Upper lobe of left lung (tissue), 4 donors: ENCODE measurements at regions not wholly inside any gene's neighbourhood (a gene's known extent, or its start where the extent isn't known, plus 50 kb on each side); places are given as distances from the start of the nearest gene placed in this dataset.

Source experiments
- EP300 ChIP-seq, 4 donors: sonication (generic); formaldehyde crosslinking; IDR thresholded peaks; one replicate each; pipeline ENCODE4 v1.5.1; 2017; ENCODE audit warnings: antibody characterized with exemption in 4 of 4, control low read depth in 2 of 4
- POLR2A ChIP-seq, 4 donors: fragments of 450-650 bp; IDR thresholded peaks; one replicate each; pipeline ENCODE4 v1.5.1; 2016 to 2017; ENCODE audit warnings: antibody characterized with exemption in 4 of 4, mild to moderate bottlenecking in 2 of 4
- POLR2AphosphoS5 ChIP-seq, 2 donors: sonication (generic); formaldehyde crosslinking; IDR thresholded peaks; one replicate each; pipeline ENCODE4 v1.5.1; 2017; ENCODE audit warnings: antibody characterized with exemption in 2 of 2
- TF ChIP-seq, protein P1 (sequence below), 6 experiments: fragments of 450-650 bp in 4 of 6; fragments of 200-600 bp in 2 of 6; sonication (generic) in 2 of 6; IDR thresholded peaks; one replicate each; pipeline ENCODE4 v1.5.1; 2016 to 2019; ENCODE audit warnings: antibody characterized with exemption in 6 of 6

DNA sequence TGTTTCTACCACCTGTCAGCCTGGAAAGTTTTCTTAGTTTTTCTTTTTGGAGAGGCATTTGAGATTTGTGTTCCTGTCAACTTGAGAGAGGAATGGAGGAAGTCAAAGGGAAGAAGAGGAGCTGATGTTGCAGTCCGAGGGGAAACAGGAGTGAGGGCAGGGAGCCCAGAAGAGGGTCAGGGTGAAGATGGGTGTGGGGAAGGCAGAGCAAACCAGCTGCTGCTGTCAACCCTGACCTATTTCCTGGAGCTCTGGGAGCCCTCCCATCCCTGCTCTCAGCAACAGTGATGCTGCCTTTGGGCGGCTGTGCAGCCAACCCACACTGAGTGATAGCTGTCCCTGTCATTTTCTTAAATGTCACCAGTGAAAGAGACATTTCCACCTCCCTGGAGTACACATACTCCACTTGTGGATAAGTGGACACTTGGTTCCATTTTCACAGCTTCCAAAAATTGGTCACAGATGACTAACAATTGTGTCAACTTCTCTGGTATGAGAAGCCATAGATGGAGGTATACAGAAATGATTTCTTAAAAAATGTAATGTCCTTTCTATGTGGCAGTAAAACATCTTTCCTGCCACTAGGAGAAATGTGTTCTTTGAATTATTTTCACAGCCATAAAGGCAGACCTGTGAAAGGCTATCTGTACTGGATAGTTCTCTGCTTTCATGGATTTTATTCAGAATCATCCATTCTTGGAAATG lies 556.3 kb upstream of the TBL1XR1 start:
- TF ChIP-seq, protein P1, sequence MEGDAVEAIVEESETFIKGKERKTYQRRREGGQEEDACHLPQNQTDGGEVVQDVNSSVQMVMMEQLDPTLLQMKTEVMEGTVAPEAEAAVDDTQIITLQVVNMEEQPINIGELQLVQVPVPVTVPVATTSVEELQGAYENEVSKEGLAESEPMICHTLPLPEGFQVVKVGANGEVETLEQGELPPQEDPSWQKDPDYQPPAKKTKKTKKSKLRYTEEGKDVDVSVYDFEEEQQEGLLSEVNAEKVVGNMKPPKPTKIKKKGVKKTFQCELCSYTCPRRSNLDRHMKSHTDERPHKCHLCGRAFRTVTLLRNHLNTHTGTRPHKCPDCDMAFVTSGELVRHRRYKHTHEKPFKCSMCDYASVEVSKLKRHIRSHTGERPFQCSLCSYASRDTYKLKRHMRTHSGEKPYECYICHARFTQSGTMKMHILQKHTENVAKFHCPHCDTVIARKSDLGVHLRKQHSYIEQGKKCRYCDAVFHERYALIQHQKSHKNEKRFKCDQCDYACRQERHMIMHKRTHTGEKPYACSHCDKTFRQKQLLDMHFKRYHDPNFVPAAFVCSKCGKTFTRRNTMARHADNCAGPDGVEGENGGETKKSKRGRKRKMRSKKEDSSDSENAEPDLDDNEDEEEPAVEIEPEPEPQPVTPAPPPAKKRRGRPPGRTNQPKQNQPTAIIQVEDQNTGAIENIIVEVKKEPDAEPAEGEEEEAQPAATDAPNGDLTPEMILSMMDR (IDR thresholded peaks at IDR 0.05): no peak
- TF ChIP-seq EP300 (IDR thresholded peaks at IDR 0.05) (no peak), POLR2A (IDR thresholded peaks at IDR 0.05) (no peak), POLR2AphosphoS5 (IDR thresholded peaks at IDR 0.05) (peak in 1 of 2 donors; percentile 46)
